ENCODE measurements at regions not wholly inside any gene's neighbourhood (a gene's known extent, or its start where the extent isn't known, plus 50 kb on each side); places are given as distances from the start of the nearest gene placed in this dataset.
"Not testable (repeated sequence)": the region's sequence is repeated elsewhere in the genome, so short reads cannot be mapped to it uniquely, and the experiment has no call there.

DNA sequence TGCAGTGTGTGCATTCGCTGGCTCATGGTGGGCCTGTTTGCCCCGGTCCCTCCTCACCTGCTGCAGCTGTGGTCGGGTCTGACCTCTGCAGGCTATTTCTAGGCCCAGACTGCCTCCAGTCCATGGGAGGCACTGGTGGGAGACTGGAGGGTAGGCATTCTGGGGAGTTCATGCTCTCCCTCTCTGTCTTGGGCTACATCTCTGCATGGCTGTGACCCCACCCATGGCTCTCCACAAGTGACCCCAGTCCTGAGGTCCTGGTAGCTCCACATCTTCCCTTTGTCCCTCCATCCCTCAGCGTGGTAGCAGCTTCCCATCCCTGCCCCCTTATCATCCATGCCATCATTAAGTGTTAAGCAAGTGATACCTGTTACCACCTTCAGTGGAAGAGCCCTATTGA, 107.8 kb upstream of the SEC14L1 start:
- Mint-ChIP-seq H3K4me3 (no peak overlapping the region), H3K36me3 (ENCODE audit: low read depth) (no peaks in the 10 kb centered on the region), H3K27me3 (peaks cover 22% of the 10 kb centered on the region)

DNA sequence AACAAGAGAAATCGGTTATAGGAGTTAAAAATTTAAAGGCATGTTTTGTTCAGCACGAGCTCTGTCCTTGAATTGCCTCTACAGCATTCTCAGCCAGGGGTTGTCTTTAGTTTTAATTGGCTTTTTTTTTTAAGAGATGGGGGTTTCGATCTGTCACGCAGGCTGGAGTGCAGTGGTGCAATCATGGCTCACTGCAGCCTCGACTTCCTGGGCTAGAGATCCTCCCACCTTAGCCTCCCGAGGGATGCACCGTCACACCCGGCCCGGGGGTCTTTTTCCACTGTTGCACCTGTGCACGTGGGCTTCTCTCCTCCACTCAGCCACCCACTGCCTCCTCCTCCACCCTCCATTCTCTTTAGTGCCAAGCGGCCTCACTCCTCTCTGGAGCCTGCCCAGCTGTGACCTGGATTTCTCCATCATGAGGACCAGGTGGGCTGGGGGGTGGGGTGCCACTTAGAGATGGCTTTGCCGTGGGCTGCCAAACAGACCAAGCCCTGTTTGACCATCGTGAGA, 106.8 kb upstream of the SEC14L1 start:
- no peaks in the 10 kb centered on the region for H3K36me3 Mint-ChIP-seq (ENCODE audit: low read depth)
- no peaks in the 10 kb centered on the region for H3K4me1 Mint-ChIP-seq (ENCODE audit: low read depth)
- peaks cover 22% of the 10 kb centered on the region for H3K27me3 Mint-ChIP-seq
- no peak overlapping the region for H3K4me3 Mint-ChIP-seq
- no peaks in the 10 kb centered on the region for H3K9me3 Mint-ChIP-seq
- H3K27ac Mint-ChIP-seq: no peak overlapping the region
- no peak for DNase-seq

More for the DNA sequence above, 107.8 kb upstream of the SEC14L1 start:
- Mint-ChIP-seq H3K4me1 (ENCODE audit: low read depth) (no peaks in the 10 kb centered on the region), H3K27ac (no peak overlapping the region), H3K9me3 (no peaks in the 10 kb centered on the region)
- no peak for DNase-seq

DNA sequence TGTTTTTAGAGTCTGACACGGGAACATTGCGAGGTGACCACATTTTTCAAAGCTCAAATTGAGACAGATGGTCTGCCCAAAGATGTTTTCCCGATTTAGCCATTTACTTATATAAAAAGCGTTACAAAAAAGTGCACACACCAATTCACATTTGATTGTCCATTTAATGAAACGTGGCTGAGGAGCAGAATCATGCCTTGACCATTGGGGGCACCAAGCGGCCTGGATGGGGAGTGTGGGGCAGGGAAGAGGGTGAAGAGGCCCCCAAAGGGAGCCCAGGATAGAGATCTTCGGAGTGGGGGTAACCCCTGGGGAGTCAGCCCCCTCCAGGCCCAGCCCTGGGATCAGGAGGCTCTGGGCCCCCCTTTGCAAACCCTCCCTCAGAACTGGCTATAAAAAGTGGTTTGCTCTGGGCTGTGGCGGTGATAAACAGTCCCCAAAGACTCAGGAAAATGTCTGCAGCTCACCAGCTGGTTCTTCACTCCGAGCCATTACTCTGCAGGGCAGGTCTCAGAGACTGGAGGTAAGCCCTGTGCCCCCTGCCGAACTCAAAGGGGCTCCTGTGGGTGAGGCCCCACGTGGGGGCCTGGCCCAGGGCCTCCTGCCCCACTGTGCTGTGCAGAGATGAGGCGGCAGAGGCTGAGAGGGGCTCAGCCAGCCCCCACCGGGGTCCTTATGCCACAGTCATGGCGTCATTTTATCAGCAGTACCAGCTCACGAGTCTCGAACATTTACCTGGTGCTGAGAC, 105.9 kb upstream of the SEC14L1 start:
- Mint-ChIP-seq H3K4me3 (no peak overlapping the region), H3K27me3 (peaks cover 22% of the 10 kb centered on the region), H3K4me1 (ENCODE audit: low read depth) (no peaks in the 10 kb centered on the region), H3K36me3 (ENCODE audit: low read depth) (no peaks in the 10 kb centered on the region), H3K27ac (no peak overlapping the region), H3K9me3 (no peaks in the 10 kb centered on the region)
- no peak for DNase-seq

- Mint-ChIP-seq H3K36me3 (ENCODE audit: low read depth) (no peaks in the 10 kb centered on the region), H3K4me3 (no peak overlapping the region), H3K9me3 (no peaks in the 10 kb centered on the region), H3K4me1 (ENCODE audit: low read depth) (no peaks in the 10 kb centered on the region), H3K27me3 (peaks cover 22% of the 10 kb centered on the region), H3K27ac (no peak overlapping the region)
- DNase-seq: no peak
These were observed 105.2 kb upstream of the SEC14L1 start for GRCh38 chr17:77035526-77035925.

DNA sequence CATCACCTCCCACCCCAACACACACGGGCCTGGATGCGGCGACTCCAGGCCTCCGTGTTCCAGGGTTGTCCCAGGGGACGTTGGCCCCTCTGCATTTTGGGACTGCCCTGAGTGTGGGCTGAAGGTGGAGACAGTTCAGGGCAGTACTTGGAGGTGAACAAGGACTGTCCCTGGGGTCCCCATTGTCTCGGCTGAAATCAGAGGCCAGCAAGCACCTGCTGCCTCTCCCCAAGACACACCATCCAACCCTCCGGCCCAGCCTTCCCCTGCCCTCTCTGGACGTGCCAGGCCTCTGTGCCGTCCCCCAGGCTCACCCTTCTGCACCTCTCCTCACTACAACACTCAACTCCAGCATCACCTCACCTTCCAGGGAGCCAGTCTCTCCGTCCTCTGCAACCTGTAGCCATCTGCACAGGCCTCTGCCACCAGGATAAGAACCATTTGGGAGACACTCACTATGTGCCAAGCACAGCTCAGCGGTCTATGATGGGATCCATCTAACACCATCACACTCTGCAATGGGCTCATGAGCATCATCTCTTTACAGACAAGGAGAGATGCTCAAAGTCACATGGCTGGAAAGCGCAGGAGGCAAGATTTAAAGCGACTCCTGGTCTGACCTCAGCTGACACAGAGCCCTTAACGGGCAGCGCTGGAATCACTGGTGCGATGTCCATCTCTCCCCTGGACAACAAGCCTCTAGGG, 104.5 kb upstream of the SEC14L1 start:
- no peak overlapping the region for H3K4me3 Mint-ChIP-seq
- DNase-seq: no peak
- H3K36me3 Mint-ChIP-seq (ENCODE audit: low read depth): no peaks in the 10 kb centered on the region
- no peaks in the 10 kb centered on the region for H3K9me3 Mint-ChIP-seq
- peaks cover 22% of the 10 kb centered on the region for H3K27me3 Mint-ChIP-seq
- H3K4me1 Mint-ChIP-seq (ENCODE audit: low read depth): no peaks in the 10 kb centered on the region
- no peak overlapping the region for H3K27ac Mint-ChIP-seq

DNA sequence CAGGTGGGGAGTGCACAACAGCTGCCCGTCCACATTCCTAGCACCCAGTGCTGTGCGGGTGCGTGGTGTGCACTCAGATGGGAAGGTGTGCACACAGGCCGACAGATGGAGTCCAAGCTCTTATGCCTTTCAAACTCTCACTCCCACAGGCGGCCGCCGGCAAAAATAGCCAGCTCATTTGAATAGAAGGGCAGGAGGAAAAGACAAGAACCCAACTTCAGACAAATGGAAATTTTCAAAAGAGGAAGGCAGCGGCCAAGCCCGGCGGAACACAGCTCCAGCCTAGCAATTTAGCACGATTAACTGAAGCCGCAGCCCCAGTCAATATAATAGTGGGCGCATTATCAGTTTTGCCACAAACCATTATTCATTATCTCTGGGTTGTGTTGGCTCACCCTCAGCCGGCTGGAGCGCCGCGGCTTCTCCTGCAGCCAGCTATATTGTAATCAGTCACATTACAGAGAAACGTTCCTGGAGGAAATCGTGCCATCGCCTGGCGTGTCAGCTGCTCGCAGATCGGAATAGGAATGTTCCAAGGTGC, 103.9 kb upstream of the SEC14L1 start:
- peaks cover 22% of the 10 kb centered on the region for H3K27me3 Mint-ChIP-seq
- no peaks in the 10 kb centered on the region for H3K36me3 Mint-ChIP-seq (ENCODE audit: low read depth)
- no peaks in the 10 kb centered on the region for H3K9me3 Mint-ChIP-seq
- no peaks in the 10 kb centered on the region for H3K4me1 Mint-ChIP-seq (ENCODE audit: low read depth)
- H3K27ac Mint-ChIP-seq: no peak overlapping the region
- no peak for DNase-seq
- no peak overlapping the region for H3K4me3 Mint-ChIP-seq

DNA sequence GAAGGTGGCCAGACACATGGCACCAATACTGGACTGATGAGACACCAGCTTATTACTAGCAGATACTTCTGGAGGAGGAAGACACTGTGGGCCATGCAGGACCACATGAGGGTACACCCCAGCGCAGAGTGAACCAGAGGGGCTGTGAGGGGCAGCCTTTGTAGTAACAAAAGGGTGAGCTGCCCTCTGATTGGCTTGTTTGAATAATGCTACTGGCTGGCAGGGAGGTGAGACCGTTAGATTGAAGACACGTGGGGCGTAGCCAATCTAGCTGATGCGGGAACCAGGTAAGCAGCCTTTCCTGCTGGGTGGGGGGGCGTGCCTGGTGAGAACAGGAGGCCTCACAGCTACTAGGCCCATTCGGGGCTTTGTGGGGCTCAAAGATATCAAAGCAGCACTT, 102.8 kb upstream of the SEC14L1 start:
- Mint-ChIP-seq H3K4me3 (no peak overlapping the region), H3K9me3 (no peaks in the 10 kb centered on the region), H3K36me3 (ENCODE audit: low read depth) (no peaks in the 10 kb centered on the region), H3K27ac (no peak overlapping the region), H3K27me3 (peaks cover 22% of the 10 kb centered on the region), H3K4me1 (ENCODE audit: low read depth) (no peaks in the 10 kb centered on the region)
- DNase-seq: no peak

GRCh38 chr17:77038884-77039555, 101.7 kb upstream of the SEC14L1 start:
- H3K4me3 Mint-ChIP-seq: no peak overlapping the region
- H3K27ac Mint-ChIP-seq: no peak overlapping the region
- H3K9me3 Mint-ChIP-seq: no peaks in the 10 kb centered on the region
- H3K36me3 Mint-ChIP-seq (ENCODE audit: low read depth): no peaks in the 10 kb centered on the region
- DNase-seq: no peak
- H3K27me3 Mint-ChIP-seq: peaks cover 22% of the 10 kb centered on the region
- H3K4me1 Mint-ChIP-seq (ENCODE audit: low read depth): no peaks in the 10 kb centered on the region

DNA sequence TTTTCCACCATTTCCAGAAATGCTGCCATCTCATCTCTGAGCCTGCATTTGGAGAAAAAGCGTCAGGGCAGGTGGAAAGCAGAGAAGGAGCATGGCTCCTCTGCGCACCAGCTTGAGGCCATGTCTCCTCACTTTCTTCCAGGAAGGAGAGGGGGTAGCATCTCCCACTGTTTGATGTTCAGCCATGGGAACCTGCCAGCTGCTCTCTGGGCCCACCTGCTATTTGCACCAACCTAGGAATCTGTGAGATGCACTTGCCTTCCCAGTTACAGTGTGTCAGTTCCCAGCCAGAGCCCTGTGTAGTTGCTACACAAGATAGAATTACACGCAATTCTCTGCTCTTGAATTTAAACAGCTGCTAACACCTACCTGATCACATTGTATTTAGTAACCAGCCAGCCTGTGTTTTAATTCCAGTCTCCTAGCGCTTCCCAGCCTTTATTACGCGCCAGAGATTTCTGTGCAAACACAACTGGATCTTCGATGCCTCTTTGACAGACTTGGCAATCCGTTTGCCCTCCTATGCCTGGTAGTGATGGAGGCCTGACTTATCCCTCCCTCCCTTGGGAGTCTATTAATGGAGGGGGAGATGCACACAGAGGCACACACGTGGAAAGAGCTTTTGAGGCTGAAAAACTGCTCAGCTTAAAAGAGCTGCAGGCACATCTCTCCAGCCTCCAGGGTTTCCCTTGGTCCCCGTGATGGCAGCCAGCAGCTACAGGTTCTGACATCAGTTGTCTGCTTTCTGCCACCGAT, 98.1 kb upstream of the SEC14L1 start:
- H3K9me3 Mint-ChIP-seq: no peaks in the 10 kb centered on the region
- no peaks in the 10 kb centered on the region for H3K36me3 Mint-ChIP-seq (ENCODE audit: low read depth)
- H3K27me3 Mint-ChIP-seq: peaks cover 2% of the 10 kb centered on the region
- no peaks in the 10 kb centered on the region for H3K4me1 Mint-ChIP-seq (ENCODE audit: low read depth)
- no peak overlapping the region for H3K27ac Mint-ChIP-seq
- DNase-seq: no peak
- no peak overlapping the region for H3K4me3 Mint-ChIP-seq

DNA sequence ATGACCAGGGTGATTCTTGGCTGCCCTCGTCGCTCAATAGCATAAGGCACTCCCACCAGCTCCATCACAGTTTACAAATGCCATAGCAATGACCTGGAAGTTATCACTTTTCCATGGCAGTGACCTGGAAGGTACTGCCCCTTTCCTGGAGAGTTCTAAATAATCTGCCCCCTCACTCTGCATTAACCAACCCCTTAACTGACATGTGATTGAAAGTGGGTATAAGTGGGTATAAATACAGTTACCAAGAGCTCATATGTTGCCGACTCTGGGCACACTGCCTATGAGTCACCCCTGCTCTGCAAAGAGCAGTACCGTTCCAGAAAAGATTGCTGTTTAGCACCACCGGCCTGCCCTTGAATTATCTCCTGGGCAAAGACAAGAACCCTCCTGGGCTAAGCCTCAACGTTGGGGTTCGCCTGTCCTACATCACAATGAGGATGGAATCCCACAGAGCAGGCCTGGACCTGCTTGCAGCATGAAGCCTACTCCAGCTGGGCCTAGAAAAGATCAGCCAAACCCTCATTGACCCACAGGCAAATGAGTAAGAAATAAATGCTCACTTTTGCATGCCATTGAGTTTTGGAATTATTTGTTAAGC, 95.2 kb upstream of the SEC14L1 start:
- H3K4me3 Mint-ChIP-seq: no peak overlapping the region
- H3K36me3 Mint-ChIP-seq (ENCODE audit: low read depth): no peaks in the 10 kb centered on the region
- H3K27ac Mint-ChIP-seq: no peak overlapping the region
- H3K9me3 Mint-ChIP-seq: no peaks in the 10 kb centered on the region
- H3K27me3 Mint-ChIP-seq: no peaks in the 10 kb centered on the region
- DNase-seq: no peak
- no peaks in the 10 kb centered on the region for H3K4me1 Mint-ChIP-seq (ENCODE audit: low read depth)

DNA sequence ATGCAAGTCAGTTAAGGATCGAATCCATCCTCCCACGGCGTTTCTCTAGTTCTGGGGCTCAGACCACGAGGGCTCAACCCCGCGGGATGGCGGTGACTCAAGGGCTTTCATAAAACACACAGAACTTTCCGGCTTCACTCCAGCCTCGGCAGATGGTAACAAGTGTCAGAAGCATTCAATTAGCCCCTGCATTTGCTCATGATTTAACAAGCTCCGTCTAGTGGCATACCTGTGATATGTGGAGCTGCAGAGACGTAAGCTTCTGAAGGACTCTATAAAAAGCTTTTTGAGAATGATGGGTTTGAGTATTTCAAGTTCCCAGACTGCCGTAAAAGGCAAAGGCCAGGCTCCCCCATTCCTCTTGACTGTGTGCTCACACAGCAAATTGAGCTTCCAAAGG, 91.3 kb upstream of the SEC14L1 start:
- Mint-ChIP-seq H3K36me3 (ENCODE audit: low read depth) (no peaks in the 10 kb centered on the region), H3K4me1 (ENCODE audit: low read depth) (no peaks in the 10 kb centered on the region), H3K27me3 (no peaks in the 10 kb centered on the region), H3K27ac (no peak overlapping the region), H3K9me3 (no peaks in the 10 kb centered on the region), H3K4me3 (no peak overlapping the region)
- DNase-seq: no peak

GRCh38 chr17:77050901-77051300, 89.9 kb upstream of the SEC14L1 start:
- H3K4me1 Mint-ChIP-seq (ENCODE audit: low read depth); H3K9me3 Mint-ChIP-seq; H3K36me3 Mint-ChIP-seq (ENCODE audit: low read depth); H3K27ac Mint-ChIP-seq; H3K27me3 Mint-ChIP-seq; DNase-seq; H3K4me3 Mint-ChIP-seq: not testable (repeated sequence)

DNA sequence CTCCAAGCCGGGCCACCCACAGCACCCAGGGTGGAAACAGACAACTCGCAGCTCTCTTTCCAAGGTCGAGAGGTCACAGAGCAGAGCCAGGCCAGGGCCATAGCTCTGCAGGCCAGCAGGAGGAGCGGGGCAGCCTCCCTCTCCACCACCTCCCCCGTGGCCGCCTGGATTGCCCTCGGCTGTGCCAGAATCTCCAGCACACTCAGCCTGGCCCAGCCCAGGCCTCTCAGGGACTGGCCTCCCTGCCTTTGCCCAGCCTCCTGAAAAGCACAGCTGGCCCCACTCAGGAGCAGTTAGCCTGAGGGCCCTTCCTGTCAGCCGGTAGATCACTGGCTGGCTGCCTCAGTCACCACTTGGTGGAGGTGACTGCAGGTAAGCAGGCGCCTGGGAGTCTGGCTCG, 85.8 kb upstream of the SEC14L1 start:
- peaks cover 1% of the 10 kb centered on the region for H3K4me1 Mint-ChIP-seq (ENCODE audit: low read depth)
- no peaks in the 10 kb centered on the region for H3K9me3 Mint-ChIP-seq
- H3K27ac Mint-ChIP-seq: no peak overlapping the region
- H3K27me3 Mint-ChIP-seq: peaks cover 9% of the 10 kb centered on the region
- DNase-seq: no peak
- no peak overlapping the region for H3K4me3 Mint-ChIP-seq
- no peaks in the 10 kb centered on the region for H3K36me3 Mint-ChIP-seq (ENCODE audit: low read depth)

- H3K4me3 Mint-ChIP-seq: no peak overlapping the region
- H3K36me3 Mint-ChIP-seq (ENCODE audit: low read depth): no peaks in the 10 kb centered on the region
- H3K27ac Mint-ChIP-seq: no peak overlapping the region
- DNase-seq: no peak
- peaks cover 9% of the 10 kb centered on the region for H3K27me3 Mint-ChIP-seq
- H3K9me3 Mint-ChIP-seq: no peaks in the 10 kb centered on the region
- H3K4me1 Mint-ChIP-seq (ENCODE audit: low read depth): peaks cover 1% of the 10 kb centered on the region
These were observed 85.3 kb upstream of the SEC14L1 start for GRCh38 chr17:77055453-77055852.
